ENCODE measurements at regions not wholly inside any gene's neighbourhood (a gene's known extent, or its start where the extent isn't known, plus 50 kb on each side); places are given as distances from the start of the nearest gene placed in this dataset.
"Not testable (repeated sequence)": the region's sequence is repeated elsewhere in the genome, so short reads cannot be mapped to it uniquely, and the experiment has no call there.

GRCh38 chr13:80022146-80022545 lies 318.8 kb downstream of the SPRY2 start:
- DNase-seq, result no peak

- no peak for DNase-seq
Observed at GRCh38 chr13:80012251-80012650, 328.7 kb downstream of the SPRY2 start.

GRCh38 chr13:80011448-80012212 lies 329.3 kb downstream of the SPRY2 start:
- DNase-seq, result no peak

- DNase-seq, result no peak
Observed at GRCh38 chr13:80010846-80011245, 330.1 kb downstream of the SPRY2 start.

- no peak for DNase-seq
Observed at GRCh38 chr13:80010286-80010831, 330.6 kb downstream of the SPRY2 start.

GRCh38 chr13:80009760-80010159 lies 331.2 kb downstream of the SPRY2 start:
- no peak for DNase-seq

GRCh38 chr13:80006940-80007339 lies 334.0 kb downstream of the SPRY2 start:
- no peak for DNase-seq

- DNase-seq, result no peak
Observed at GRCh38 chr13:80001510-80001842, 339.4 kb downstream of the SPRY2 start.

- no peak for DNase-seq
Observed at GRCh38 chr13:80000684-80001509, 340.0 kb downstream of the SPRY2 start.

GRCh38 chr13:79999601-80000000 lies 341.3 kb downstream of the SPRY2 start:
- DNase-seq, result no peak

- no peak for DNase-seq
Observed at GRCh38 chr13:79998381-79998880, 342.5 kb downstream of the SPRY2 start.

- no peak for DNase-seq
Observed at GRCh38 chr13:79997244-79997643, 343.7 kb downstream of the SPRY2 start.

GRCh38 chr13:79995334-79995733 lies 345.6 kb downstream of the SPRY2 start:
- no peak for DNase-seq

GRCh38 chr13:79992111-79992510 lies 348.8 kb downstream of the SPRY2 start:
- no peak for DNase-seq

- DNase-seq, result no peak
Observed at GRCh38 chr13:79990048-79990447, 350.9 kb downstream of the SPRY2 start.

- no peak for DNase-seq
Observed at GRCh38 chr13:79989217-79989661, 351.7 kb downstream of the SPRY2 start.

- no peak for DNase-seq
Observed at GRCh38 chr13:79988573-79988972, 352.4 kb downstream of the SPRY2 start.

GRCh38 chr13:79987761-79988160 lies 353.2 kb downstream of the SPRY2 start:
- DNase-seq, result no peak

- DNase-seq, result no peak
Observed at GRCh38 chr13:79987323-79987722, 353.6 kb downstream of the SPRY2 start.

- no peak for DNase-seq
Observed at GRCh38 chr13:79986890-79987289, 354.0 kb downstream of the SPRY2 start.

GRCh38 chr13:79974935-79975650 lies 365.8 kb downstream of the SPRY2 start:
- DNase-seq, result not testable (repeated sequence)

- no peak for DNase-seq
Observed at GRCh38 chr13:79973533-79973963, 367.4 kb downstream of the SPRY2 start.

- no peak for DNase-seq
Observed at GRCh38 chr13:79972066-79972569, 368.8 kb downstream of the SPRY2 start.
